ENCODE measurements at regions not wholly inside any gene's neighbourhood (a gene's known extent, or its start where the extent isn't known, plus 50 kb on each side); places are given as distances from the start of the nearest gene placed in this dataset.

DNA sequence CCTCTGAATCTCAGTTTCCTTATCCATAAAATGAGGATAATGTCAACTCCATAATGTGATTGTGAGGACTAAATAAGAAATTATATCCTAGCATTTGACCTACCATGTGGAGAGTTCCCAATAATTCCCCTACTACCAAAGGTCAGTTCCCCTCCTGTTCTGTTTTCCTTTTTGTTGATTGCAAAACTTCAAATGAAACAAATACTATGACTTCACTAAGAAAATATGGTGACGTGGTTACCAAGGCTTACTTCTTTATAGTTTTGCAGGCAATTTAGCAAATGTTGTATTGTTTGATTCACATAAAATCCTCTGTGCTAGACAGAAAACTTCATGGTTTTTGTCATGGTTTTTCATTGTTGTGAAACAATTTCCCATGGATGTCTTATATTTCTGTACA lies 153.8 kb upstream of the RORA start:
- in situ Hi-C loops (cut with MboI; ENCODE audit: low sequenced_read_pairs, unreplicated experiment): no loop called here
- TF ChIP-seq CTCF (IDR thresholded peaks at IDR 0.05; ENCODE audit: borderline replicate concordance, control extremely low read depth, extremely low read depth, insufficient read depth, missing control alignments): no peak
- DNase-seq (ENCODE audit: low spot score): no peak

- TF ChIP-seq CTCF (IDR thresholded peaks at IDR 0.05; ENCODE audit: borderline replicate concordance, control extremely low read depth, extremely low read depth, insufficient read depth, missing control alignments): no peak
- DNase-seq (ENCODE audit: low spot score): no peak
- in situ Hi-C loops (cut with MboI; ENCODE audit: low sequenced_read_pairs, unreplicated experiment): no loop called here
These were observed 152.4 kb upstream of the RORA start for GRCh38 chr15:61381501-61381900.

DNA sequence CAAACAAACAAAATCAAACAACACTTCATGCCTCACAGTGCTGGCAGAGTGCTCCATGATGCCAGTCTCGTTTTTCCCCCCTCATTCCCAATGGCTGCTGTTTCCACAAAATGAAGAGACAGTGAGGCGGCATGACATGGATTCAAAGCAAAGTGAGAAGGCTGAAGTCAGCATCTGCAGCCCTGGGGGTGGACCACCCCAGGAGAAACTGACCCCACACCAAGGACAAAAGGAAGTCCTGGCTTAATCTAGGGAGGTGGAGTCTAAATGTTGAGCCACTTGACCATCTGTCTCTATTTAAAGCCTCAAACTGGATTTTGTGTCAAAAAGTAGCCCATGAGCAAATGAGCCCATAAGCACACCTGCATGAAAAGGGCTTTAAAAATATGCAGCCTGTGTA lies 151.2 kb upstream of the RORA start:
- no peak for DNase-seq (ENCODE audit: low spot score)
- TF ChIP-seq CTCF (IDR thresholded peaks at IDR 0.05; ENCODE audit: borderline replicate concordance, control extremely low read depth, extremely low read depth, insufficient read depth, missing control alignments): no peak
- in situ Hi-C loops (cut with MboI; ENCODE audit: low sequenced_read_pairs, unreplicated experiment): no loop called here

GRCh38 chr15:61379005-61379404 lies 149.9 kb upstream of the RORA start:
- TF ChIP-seq CTCF (IDR thresholded peaks at IDR 0.05; ENCODE audit: borderline replicate concordance, control extremely low read depth, extremely low read depth, insufficient read depth, missing control alignments): no peak
- in situ Hi-C loops (cut with MboI; ENCODE audit: low sequenced_read_pairs, unreplicated experiment): no loop called here
- no peak for DNase-seq (ENCODE audit: low spot score)

GRCh38 chr15:61376961-61377360 lies 147.9 kb upstream of the RORA start:
- DNase-seq (ENCODE audit: low spot score): no peak
- in situ Hi-C loops (cut with MboI; ENCODE audit: low sequenced_read_pairs, unreplicated experiment): no loop called here
- TF ChIP-seq CTCF (IDR thresholded peaks at IDR 0.05; ENCODE audit: borderline replicate concordance, control extremely low read depth, extremely low read depth, insufficient read depth, missing control alignments): no peak

DNA sequence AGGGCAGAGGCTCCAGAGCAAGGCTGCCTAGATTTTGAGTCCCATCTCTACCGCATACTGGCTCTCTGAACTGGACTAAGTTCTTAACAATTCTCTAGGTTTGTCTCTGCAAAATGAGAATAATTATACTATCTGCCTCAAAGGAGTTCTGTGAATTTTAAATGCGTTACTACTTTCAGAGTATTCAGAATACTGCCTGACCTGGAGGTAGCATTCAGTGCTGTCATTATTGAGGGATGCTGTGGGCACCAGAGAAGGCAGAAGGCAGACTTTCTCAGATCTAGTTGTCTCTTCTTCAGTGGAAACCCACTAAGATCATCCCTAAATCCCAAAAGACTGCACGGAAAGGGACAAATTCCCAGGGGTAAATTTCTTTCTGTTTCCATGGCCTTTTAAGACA lies 147.4 kb upstream of the RORA start:
- no peak for DNase-seq (ENCODE audit: low spot score)
- TF ChIP-seq CTCF (IDR thresholded peaks at IDR 0.05; ENCODE audit: borderline replicate concordance, control extremely low read depth, extremely low read depth, insufficient read depth, missing control alignments): no peak
- in situ Hi-C loops (cut with MboI; ENCODE audit: low sequenced_read_pairs, unreplicated experiment): no loop called here

DNA sequence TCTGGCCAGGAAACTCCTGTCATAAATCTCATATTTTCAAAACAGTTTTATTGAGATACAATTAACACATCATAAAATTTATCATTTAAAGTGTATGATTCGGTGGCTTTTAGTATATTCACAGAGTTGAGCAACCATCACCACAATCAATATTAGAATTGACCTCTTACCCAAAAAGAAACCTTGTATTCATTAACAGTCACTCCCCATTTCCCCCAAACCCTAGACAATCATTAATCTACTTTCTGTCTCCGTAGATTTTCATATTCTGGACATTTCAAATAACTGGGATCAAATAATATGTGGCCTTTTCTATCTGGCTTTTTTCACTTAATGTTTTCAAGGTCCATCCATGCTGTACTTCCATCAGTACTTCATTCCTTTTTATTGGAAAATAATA lies 145.7 kb upstream of the RORA start:
- TF ChIP-seq CTCF (IDR thresholded peaks at IDR 0.05; ENCODE audit: borderline replicate concordance, control extremely low read depth, extremely low read depth, insufficient read depth, missing control alignments): no peak
- no peak for DNase-seq (ENCODE audit: low spot score)
- in situ Hi-C loops (cut with MboI; ENCODE audit: low sequenced_read_pairs, unreplicated experiment): no loop called here
